Hematopoietic multipotent progenitor cell treated with erythropoietin and hydrocortisone succinate and interleukin-3 and kit ligand, for 4 days (in vitro differentiated cells): ENCODE measurements at regions not wholly inside any gene's neighbourhood (a gene's known extent, or its start where the extent isn't known, plus 50 kb on each side); places are given as distances from the start of the nearest gene placed in this dataset.

ENCODE experiments used
- DNase-seq: peaks from one replicate; pipeline ENCODE4 v3.0.0-alpha.2; 2015

- no peak for DNase-seq
Measured at GRCh38 chr10:128885573-128886555, 581.2 kb upstream of the MGMT start.

- no peak for DNase-seq
Measured at GRCh38 chr10:128887856-128888255, 579.2 kb upstream of the MGMT start.

- DNase-seq, result no peak
Measured at GRCh38 chr10:128892005-128892404, 575.0 kb upstream of the MGMT start.

GRCh38 chr10:128894641-128895040, 572.4 kb upstream of the MGMT start:
- no peak for DNase-seq

- DNase-seq, result no peak
Measured at GRCh38 chr10:128895473-128895872, 571.6 kb upstream of the MGMT start.

- no peak for DNase-seq
Measured at GRCh38 chr10:128896116-128896795, 570.8 kb upstream of the MGMT start.

- no peak for DNase-seq
Measured at GRCh38 chr10:128896963-128897362, 570.1 kb upstream of the MGMT start.

GRCh38 chr10:128897401-128898129, 569.5 kb upstream of the MGMT start:
- no peak for DNase-seq

- DNase-seq, result no peak
Measured at GRCh38 chr10:128898133-128898915, 568.7 kb upstream of the MGMT start.

- DNase-seq, result no peak
Measured at GRCh38 chr10:128898916-128899195, 568.2 kb upstream of the MGMT start.

GRCh38 chr10:128900456-128900855, 566.6 kb upstream of the MGMT start:
- DNase-seq, result no peak

GRCh38 chr10:128901236-128901635, 565.8 kb upstream of the MGMT start:
- DNase-seq, result no peak

- no peak for DNase-seq
Measured at GRCh38 chr10:128902031-128902710, 564.9 kb upstream of the MGMT start.

GRCh38 chr10:128907155-128907941, 559.7 kb upstream of the MGMT start:
- DNase-seq, result no peak

- peak; percentile 47 for DNase-seq
Measured at GRCh38 chr10:128908099-128908498, 558.9 kb upstream of the MGMT start.

GRCh38 chr10:128908499-128908898, 558.5 kb upstream of the MGMT start:
- no peak for DNase-seq

GRCh38 chr10:128912568-128913311, 554.3 kb upstream of the MGMT start:
- DNase-seq, result no peak

GRCh38 chr10:128914681-128915080, 552.4 kb upstream of the MGMT start:
- no peak for DNase-seq

GRCh38 chr10:128915630-128916029, 551.4 kb upstream of the MGMT start:
- DNase-seq, result no peak

GRCh38 chr10:128916383-128916782, 550.7 kb upstream of the MGMT start:
- DNase-seq, result no peak
